HG03097 (cell line): ENCODE measurements at regions not wholly inside any gene's neighbourhood (a gene's known extent, or its start where the extent isn't known, plus 50 kb on each side); places are given as distances from the start of the nearest gene placed in this dataset.
"Not testable (repeated sequence)": the region's sequence is repeated elsewhere in the genome, so short reads cannot be mapped to it uniquely, and the experiment has no call there.

Experiments
- ATAC-seq: cut with Tn5 transposase; IDR thresholded peaks from one replicate; pipeline ENCODE4 v1.9.1; 2021; ENCODE audit not compliant: unreplicated experiment, low FRiP score

- ATAC-seq = no peak
Observed at GRCh38 chr4:124065936-124066335, 646.6 kb downstream of the ANKRD50 start.

GRCh38 chr4:124066595-124066994 is 645.9 kb downstream of the ANKRD50 start:
- no peak for ATAC-seq

- ATAC-seq = no peak
Observed at GRCh38 chr4:124067046-124067445, 645.5 kb downstream of the ANKRD50 start.

- ATAC-seq = no peak
Observed at GRCh38 chr4:124070688-124071484, 641.6 kb downstream of the ANKRD50 start.

- ATAC-seq = not testable (repeated sequence)
Observed at GRCh38 chr4:124075276-124075675, 637.3 kb downstream of the ANKRD50 start.

GRCh38 chr4:124079174-124079780 is 633.3 kb downstream of the ANKRD50 start:
- no peak for ATAC-seq

GRCh38 chr4:124083711-124084110 is 628.8 kb downstream of the ANKRD50 start:
- no peak for ATAC-seq

GRCh38 chr4:124085561-124086180 is 626.9 kb downstream of the ANKRD50 start:
- no peak for ATAC-seq

GRCh38 chr4:124090021-124090420 is 622.5 kb downstream of the ANKRD50 start:
- no peak for ATAC-seq

- no peak for ATAC-seq
Observed at GRCh38 chr4:124092101-124092500, 620.4 kb downstream of the ANKRD50 start.

GRCh38 chr4:124092541-124092984 is 620.0 kb downstream of the ANKRD50 start:
- ATAC-seq = no peak

- no peak for ATAC-seq
Observed at GRCh38 chr4:124095621-124096020, 616.9 kb downstream of the ANKRD50 start.

GRCh38 chr4:124096290-124096689 is 616.2 kb downstream of the ANKRD50 start:
- ATAC-seq = no peak

- ATAC-seq = no peak
Observed at GRCh38 chr4:124097447-124097846, 615.1 kb downstream of the ANKRD50 start.

GRCh38 chr4:124104101-124104500 is 608.4 kb downstream of the ANKRD50 start:
- ATAC-seq = no peak

GRCh38 chr4:124104628-124105027 is 607.9 kb downstream of the ANKRD50 start:
- no peak for ATAC-seq

GRCh38 chr4:124105212-124105611 is 607.3 kb downstream of the ANKRD50 start:
- ATAC-seq = no peak

GRCh38 chr4:124111411-124111810 is 601.1 kb downstream of the ANKRD50 start:
- ATAC-seq = no peak

GRCh38 chr4:124111922-124112321 is 600.6 kb downstream of the ANKRD50 start:
- peak; percentile 46 for ATAC-seq

GRCh38 chr4:124118061-124118460 is 594.5 kb downstream of the ANKRD50 start:
- no peak for ATAC-seq

GRCh38 chr4:124121461-124121971 is 591.0 kb downstream of the ANKRD50 start:
- no peak for ATAC-seq
